Sigmoid colon (tissue), 4 donors: ENCODE measurements at regions not wholly inside any gene's neighbourhood (a gene's known extent, or its start where the extent isn't known, plus 50 kb on each side); places are given as distances from the start of the nearest gene placed in this dataset.

Experiments used
- CTCF ChIP-seq, 4 experiments: fragments of 450-650 bp in 3 of 4; fragments of 200-600 bp in 1 of 4; IDR thresholded peaks; one replicate each; pipeline ENCODE4 v1.5.1; 2016 to 2019; ENCODE audit warnings: antibody characterized with exemption in 4 of 4, mild to moderate bottlenecking in 3 of 4, moderate library complexity in 2 of 4
- EP300 ChIP-seq, 4 donors: sonication (generic); formaldehyde crosslinking; IDR thresholded peaks; one replicate each; pipeline ENCODE4 v1.6.1; 2017; ENCODE audit warnings: antibody characterized with exemption in 4 of 4
- POLR2A ChIP-seq, 2 donors: fragments of 450-650 bp; IDR thresholded peaks; one replicate each; pipeline ENCODE4 v1.6.1; 2016; ENCODE audit warnings: antibody characterized with exemption in 2 of 2, mild to moderate bottlenecking in 2 of 2, moderate library complexity in 2 of 2
- POLR2AphosphoS5 ChIP-seq, 4 donors: sonication (generic); formaldehyde crosslinking; IDR thresholded peaks; one replicate each; pipeline ENCODE4 v1.6.1; 2017; ENCODE audit warnings: antibody characterized with exemption in 4 of 4

- TF ChIP-seq CTCF (IDR thresholded peaks at IDR 0.05) (no peak), POLR2A (IDR thresholded peaks at IDR 0.05) (no peak), EP300 (IDR thresholded peaks at IDR 0.05) (no peak), POLR2AphosphoS5 (IDR thresholded peaks at IDR 0.05) (no peak)
Measured at GRCh38 chr3:140822401-140823047, 119.1 kb upstream of the SLC25A36 start.
